K562 (cell line): ENCODE measurements at regions not wholly inside any gene's neighbourhood (a gene's known extent, or its start where the extent isn't known, plus 50 kb on each side); places are given as distances from the start of the nearest gene placed in this dataset.

Source experiments
- ATAC-seq: fragments of 200-7000 bp; cut with Tn5 transposase; 3 replicates; pipeline ENCODE4 v1.9.1; 2020; ENCODE audit warnings: moderate library complexity
- BruUV-seq: library from RNA; stranded (reverse); fragments of 400-500 nt; replicated peaks from 2 replicates; lab custom pipeline; 2021; lab: Mats Ljungman, UMichigan
- CTCF ChIA-PET: fragments of 300-600 bp; formaldehyde crosslinking; extraction: SDS; loops from one replicate; lab custom pipeline; 2021; ENCODE audit warnings: low intra/inter-chr PET ratio; lab: Yijun Ruan, JAX
- POLR2A ChIA-PET: fragments of 300-600, 350-650 bp; sonication (Branson Sonifier 250); formaldehyde crosslinking; extraction: SDS; loops from one replicate; lab custom pipeline; 2021; ENCODE audit warnings: antibody characterized with exemption, inconsistent platforms; lab: Yijun Ruan, JAX
- DNase-seq, 4 experiments: peaks; one replicate each; pipeline versions ENCODE4 v3.0.0 to v3.0.0-alpha.2; 2011 to 2018; ENCODE audit warnings: low spot score in 3 of 4, mixed read lengths in 3 of 4; ENCODE audit errors: extremely low read depth in 1 of 4
- FAIRE-seq: peaks from 2 replicates; lab custom pipeline; 2011; peaks lifted over from hg19 to GRCh38; lab: Jason Lieb, UNC
- H2AFZ ChIP-seq: 2 replicates; pipeline ENCODE4 v1.6.0; 2011; ENCODE audit warnings: low read depth, low read length, control low read depth, inconsistent platforms
- H3K27ac ChIP-seq: fragments of 200-600 bp; 3 replicates; pipeline ENCODE4 v1.8.0; 2011; ENCODE audit warnings: low read depth, mild to moderate bottlenecking, control low read depth, inconsistent platforms, low read length, moderate library complexity, mixed read lengths; ENCODE audit errors: extremely low read depth
- H3K27me3 ChIP-seq, 2 experiments: fragments of 300-600 bp in 1 of 2; 2 replicates in 1 of 2; 3 replicates in 1 of 2; pipeline versions ENCODE4 v1.6.0 to v1.8.0; 2011; ENCODE audit warnings: inconsistent platforms in 2 of 2, low read length in 2 of 2, mild to moderate bottlenecking in 1 of 2, mixed read lengths in 1 of 2, moderate library complexity in 1 of 2; ENCODE audit not compliant: control insufficient read depth in 2 of 2, insufficient read depth in 2 of 2
- H3K36me3 ChIP-seq: fragments of 300-600 bp; 3 replicates; pipeline ENCODE4 v1.8.0; 2011; ENCODE audit warnings: mild to moderate bottlenecking, low read length, inconsistent platforms; ENCODE audit not compliant: control insufficient read depth, insufficient read depth
- H3K4me1 ChIP-seq, 2 experiments: fragments of 200-600 bp in 1 of 2; replicated peaks in 1 of 2; 2 replicates in 1 of 2; 3 replicates in 1 of 2; pipeline versions ENCODE4 v1.5.1 to v1.8.0; 2011; ENCODE audit warnings: inconsistent platforms in 2 of 2, low read length in 2 of 2, mild to moderate bottlenecking in 1 of 2, mixed read lengths in 1 of 2, moderate library complexity in 1 of 2; ENCODE audit not compliant: control insufficient read depth in 2 of 2, insufficient read depth in 2 of 2
- H3K4me2 ChIP-seq: 2 replicates; pipeline ENCODE4 v1.6.1; 2011; ENCODE audit warnings: low read length, control low read depth, inconsistent platforms, mixed read lengths; ENCODE audit not compliant: insufficient read depth
- H3K4me3 ChIP-seq: fragments of 200-600 bp; sonication (generic), shearing (Covaris generic); 2 replicates; pipeline ENCODE4 v1.5.1; 2016; ENCODE audit warnings: control low read depth, inconsistent platforms
- H3K79me2 ChIP-seq: fragments of 200-600 bp; 3 replicates; pipeline ENCODE4 v1.8.0; 2011; ENCODE audit warnings: low read length, inconsistent platforms; ENCODE audit not compliant: control insufficient read depth, insufficient read depth
- H3K9ac ChIP-seq, 2 experiments: 2 replicates each; pipeline versions ENCODE4 v1.6.0 to v1.6.1; 2011; ENCODE audit warnings: low read depth in 2 of 2, low read length in 2 of 2, control low read depth in 1 of 2, inconsistent platforms in 1 of 2, mild to moderate bottlenecking in 1 of 2, mixed read lengths in 1 of 2; ENCODE audit not compliant: insufficient read depth in 1 of 2
- H3K9me1 ChIP-seq: one replicate; pipeline ENCODE4 v1.6.0; 2011; ENCODE audit warnings: inconsistent platforms, mild to moderate bottlenecking, low read length, moderate library complexity; ENCODE audit not compliant: control insufficient read depth, insufficient read depth
- H3K9me3 ChIP-seq: replicated peaks from 2 replicates; pipeline ENCODE4 v1.5.1; 2011; ENCODE audit warnings: low read depth, low read length, inconsistent platforms; ENCODE audit not compliant: control insufficient read depth, insufficient read depth
- H4K20me1 ChIP-seq: replicated peaks from 2 replicates; pipeline ENCODE4 v1.6.1; 2011; ENCODE audit warnings: low read length, inconsistent platforms, mixed read lengths; ENCODE audit not compliant: control insufficient read depth, insufficient read depth
- ATF7 ChIP-seq: fragments of 450-650 bp; IDR thresholded peaks from 2 replicates; pipeline ENCODE4 v1.7.1; 2014; ENCODE audit warnings: mild to moderate bottlenecking, moderate library complexity
- C11orf30 ChIP-seq: fragments of 450-650 bp; IDR thresholded peaks from 2 replicates; pipeline ENCODE4 v1.6.1; 2016; ENCODE audit warnings: low read depth, mild to moderate bottlenecking
- CHCHD3 ChIP-seq: fragments of 250-450 bp; sonication (Bioruptor Pico); IDR thresholded peaks from 2 replicates; pipeline ENCODE4 v2.1.2; 2022; ENCODE audit warnings: mild to moderate bottlenecking
- ELK1 ChIP-seq: sonication (generic); formaldehyde crosslinking; IDR thresholded peaks from 2 replicates; pipeline ENCODE4 v1.8.1; 2022; ENCODE audit warnings: missing genetic modification reagents
- FOXP1 ChIP-seq: sonication (generic); formaldehyde crosslinking; IDR thresholded peaks from 2 replicates; pipeline ENCODE4 v1.8.0; 2022; ENCODE audit warnings: mild to moderate bottlenecking, missing genetic modification reagents
- ID3 ChIP-seq, 2 experiments: fragments of 250-450 bp in 1 of 2; fragments of 450-650 bp in 1 of 2; sonication (Bioruptor Pico) in 1 of 2; IDR thresholded peaks; 2 replicates each; pipeline versions ENCODE4 v1.6.1 to v1.8.0; 2016 to 2021; ENCODE audit warnings: mild to moderate bottlenecking in 2 of 2, moderate library complexity in 2 of 2, missing compliant biosample characterization in 1 of 2, missing genetic modification characterization in 1 of 2
- MAFF ChIP-seq: IDR thresholded peaks from 2 replicates; pipeline ENCODE4 v1.6.1; 2012; ENCODE audit warnings: low read length, improper control_type of control experiment
- MAFG ChIP-seq: fragments of 450-650 bp; conservative IDR thresholded peaks from 2 replicates; pipeline ENCODE4 v1.6.1; 2016; ENCODE audit warnings: missing genetic modification characterization, missing compliant biosample characterization
- MCM2 ChIP-seq: fragments of 450-650 bp; IDR thresholded peaks from 2 replicates; pipeline ENCODE4 v1.6.1; 2017; ENCODE audit warnings: low read depth, mild to moderate bottlenecking
- SP2 ChIP-seq: IDR thresholded peaks from 2 replicates; pipeline ENCODE4 v1.6.1; 2011; ENCODE audit warnings: mild to moderate bottlenecking, low read depth, low read length, moderate library complexity; ENCODE audit not compliant: poor library complexity, severe bottlenecking; ENCODE audit errors: extremely low read depth
- SPI1 ChIP-seq: IDR thresholded peaks from 2 replicates; pipeline ENCODE4 v1.6.1; 2011; ENCODE audit warnings: low read depth, low read length, control low read depth, borderline replicate concordance
- TEAD1 ChIP-seq, 2 experiments: fragments of 450-650 bp in 1 of 2; sonication (generic) in 1 of 2; formaldehyde crosslinking; IDR thresholded peaks; 2 replicates each; pipeline versions ENCODE4 v1.4.0 to v1.8.0; 2020 to 2022; ENCODE audit warnings: mild to moderate bottlenecking in 2 of 2, missing genetic modification reagents in 1 of 2
- ZBTB1 ChIP-seq: sonication (generic); formaldehyde crosslinking; IDR thresholded peaks from 2 replicates; pipeline ENCODE4 v1.8.1; 2023; ENCODE audit warnings: missing genetic modification reagents, low read depth, mild to moderate bottlenecking, borderline replicate concordance
- ZNF165 ChIP-seq: fragments of 250-450 bp; sonication (Bioruptor Pico); IDR thresholded peaks from 2 replicates; pipeline ENCODE4 v1.4.0; 2020; ENCODE audit warnings: borderline replicate concordance
- ZNF316 ChIP-seq: fragments of 450-650 bp; IDR thresholded peaks from 2 replicates; pipeline ENCODE4 v1.6.1; 2016
- WGBS: fragments of 100-300 bp; shearing (Covaris generic); methylation state at CpG from one replicate; pipeline ENCODE4 v1.1.6; 2016; ENCODE audit warnings: low coverage, mixed read lengths; ENCODE audit not compliant: insufficient coverage; ENCODE audit errors: missing lambda C conversion rate; 5-methylcytosine and 5-hydroxymethylcytosine counted together
- in situ Hi-C: fragments of 300-500 bp; cut with MboI; formaldehyde crosslinking; loops from 4 replicates; pipeline ENCODE4 v1.15.0; 2018; ENCODE audit warnings: inconsistent platforms, mixed read lengths
- intact Hi-C: fragments of 100-400 bp; cut with micrococcal nuclease; formaldehyde crosslinking; loops from 2 replicates; pipeline ENCODE4 v1.14.2; 2022
- TF ChIP-seq, protein P1 (sequence below): sonication (generic); IDR thresholded peaks from 2 replicates; pipeline ENCODE4 v1.6.1; 2016

DNA sequence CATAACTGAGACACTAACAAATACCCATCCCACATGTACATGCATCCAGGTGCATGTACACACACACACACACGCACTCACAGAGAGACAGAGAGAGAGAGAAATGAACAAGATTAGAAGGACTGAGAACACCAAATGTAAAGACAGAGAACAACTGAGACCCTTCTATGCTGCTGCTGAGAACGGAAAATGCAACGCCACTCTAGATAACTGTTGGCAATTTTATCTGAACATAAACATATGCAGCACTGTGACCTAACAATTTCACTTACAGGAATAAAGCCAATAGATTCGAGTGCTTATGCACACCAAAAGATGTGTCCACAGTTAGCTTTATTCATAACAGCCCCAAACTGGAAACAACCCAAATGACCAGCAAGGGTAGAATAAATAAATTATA, 103.8 kb upstream of the LY86 start (continued):
- no peak for TF ChIP-seq ID3 (CRISPR knock-in tag; IDR thresholded peaks at IDR 0.05)
- no peak for TF ChIP-seq ID3 (tag; IDR thresholded peaks at IDR 0.05)
- TF ChIP-seq SP2, result no peak
- TF ChIP-seq FOXP1 (CRISPR knock-in tag), result no peak
- no peak for TF ChIP-seq ZNF165
- no peak for TF ChIP-seq ZBTB1 (CRISPR knock-in tag)

- peaks cover 0 to 1% of the 10 kb centered on the region in 2 experiments; a peak in 1 of 5 replicates for H3K27me3 ChIP-seq
- H3K4me3 ChIP-seq, result no peak overlapping the region
- no peak for DNase-seq
- no peak overlapping the region for H3K27ac ChIP-seq
- TF ChIP-seq MCM2, result no peak
- peak; percentile 14; the same call in 1 of the 2 replicates for TF ChIP-seq C11orf30
- TF ChIP-seq MAFF, result 0 out of 2 replicates have a peak, but pooled peaks have one; percentile 12
- TF ChIP-seq ZNF316, result peak; percentile 63
- TF ChIP-seq ATF7, result no peak
- TF ChIP-seq CHCHD3 (CRISPR knock-in tag), result no peak
- no peak for TF ChIP-seq ELK1 (CRISPR knock-in tag)
- TF ChIP-seq TEAD1 (CRISPR knock-in tag; IDR thresholded peaks at IDR 0.05), result no peak
- no peak for TF ChIP-seq SPI1
- TF ChIP-seq, protein P1, sequence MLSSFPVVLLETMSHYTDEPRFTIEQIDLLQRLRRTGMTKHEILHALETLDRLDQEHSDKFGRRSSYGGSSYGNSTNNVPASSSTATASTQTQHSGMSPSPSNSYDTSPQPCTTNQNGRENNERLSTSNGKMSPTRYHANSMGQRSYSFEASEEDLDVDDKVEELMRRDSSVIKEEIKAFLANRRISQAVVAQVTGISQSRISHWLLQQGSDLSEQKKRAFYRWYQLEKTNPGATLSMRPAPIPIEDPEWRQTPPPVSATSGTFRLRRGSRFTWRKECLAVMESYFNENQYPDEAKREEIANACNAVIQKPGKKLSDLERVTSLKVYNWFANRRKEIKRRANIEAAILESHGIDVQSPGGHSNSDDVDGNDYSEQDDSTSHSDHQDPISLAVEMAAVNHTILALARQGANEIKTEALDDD, result no peak
- no peak for TF ChIP-seq MAFG (tag)
- TF ChIP-seq, all 486 proteins: peak for 3
- BruUV-seq, result no TSS peak
- Histone ChIP-seq H4K20me1 (no peaks in the 10 kb centered on the region), H3K9me3 (no peaks in the 10 kb centered on the region), H2AFZ (no peak overlapping the region), H3K4me2 (no peak overlapping the region), H3K4me1 (no peaks in the 10 kb centered on the region), H3K79me2 (no peaks in the 10 kb centered on the region), H3K36me3 (no peaks in the 10 kb centered on the region), H3K9ac (no peak overlapping the region), H3K9me1 (no peaks in the 10 kb centered on the region)
- ChIA-PET CTCF (no interaction called here), POLR2A (interaction anchor here (0.8 kb wide), 1 partner anchor 12 kb away, joined by 3 read pairs; no protein-coding TSS in a partner anchor)
- intact Hi-C loops, result no loop called here
- in situ Hi-C loops, result no loop called here
- FAIRE-seq (no peak), ATAC-seq (no peak)
- WGBS, result 3% methylated on average over 3 of the region's 3 CpGs
Measured at GRCh38 chr6:6486595-6486994, 101.9 kb upstream of the LY86 start.
